T-helper 2 cell treated with Interferon-gamma antibody and Interleukin-4, amounts not matched to agents 100 ng/mL and 5 ng/mL, for 36 hours (primary cell): ENCODE measurements at regions not wholly inside any gene's neighbourhood (a gene's known extent, or its start where the extent isn't known, plus 50 kb on each side); places are given as distances from the start of the nearest gene placed in this dataset.

Source experiments
- intact Hi-C: fragments of 100-400 bp; cut with micrococcal nuclease; formaldehyde crosslinking; loops from one replicate; pipeline ENCODE4 v1.15.1; 2023

DNA sequence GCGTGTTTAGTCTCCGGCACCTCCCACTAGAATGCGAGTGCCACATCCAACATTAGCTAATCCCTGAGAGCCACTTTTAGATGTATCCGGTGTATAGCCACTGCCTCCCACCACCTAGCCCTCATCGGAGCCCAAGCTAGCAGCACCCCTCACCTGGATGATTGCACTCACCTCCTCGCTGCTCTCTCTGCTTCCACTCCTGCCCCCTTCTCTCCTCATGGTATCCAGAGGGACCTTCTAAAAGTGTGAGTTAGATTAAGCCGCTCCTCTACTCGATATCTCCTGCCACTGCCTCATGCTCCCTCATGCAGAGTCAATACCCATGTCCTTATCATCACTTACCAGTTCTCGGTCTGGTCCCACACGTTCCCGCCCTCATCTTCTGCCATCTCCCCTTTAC, 125.3 kb downstream of the RAB11FIP2 start:
- intact Hi-C loops, result no loop called here

- intact Hi-C loops, result no loop called here
These were observed 121.9 kb downstream of the RAB11FIP2 start for GRCh38 chr10:117924820-117925219.

DNA sequence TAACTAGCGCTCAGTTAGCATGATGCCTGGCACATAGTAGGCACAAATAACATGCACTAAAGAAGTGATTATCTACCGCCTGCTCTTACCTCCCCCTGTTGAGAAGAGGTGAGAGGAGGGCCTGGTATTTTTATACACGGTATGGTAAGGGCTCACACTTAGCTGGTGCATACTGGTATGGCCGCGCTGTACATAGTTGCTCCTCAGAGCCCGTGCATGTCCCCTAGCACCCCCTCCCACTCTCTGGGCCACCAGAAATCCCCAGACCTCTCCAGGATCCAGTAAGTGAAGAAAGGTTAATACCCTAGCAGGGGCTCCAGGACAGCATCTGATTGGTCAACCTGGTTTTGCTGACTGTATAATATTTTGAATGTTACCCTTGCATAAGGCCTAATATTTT, 121.4 kb downstream of the RAB11FIP2 start:
- intact Hi-C loops, result no loop called here

- intact Hi-C loops, result no loop called here
These were observed 120.2 kb downstream of the RAB11FIP2 start for GRCh38 chr10:117926491-117926890.

DNA sequence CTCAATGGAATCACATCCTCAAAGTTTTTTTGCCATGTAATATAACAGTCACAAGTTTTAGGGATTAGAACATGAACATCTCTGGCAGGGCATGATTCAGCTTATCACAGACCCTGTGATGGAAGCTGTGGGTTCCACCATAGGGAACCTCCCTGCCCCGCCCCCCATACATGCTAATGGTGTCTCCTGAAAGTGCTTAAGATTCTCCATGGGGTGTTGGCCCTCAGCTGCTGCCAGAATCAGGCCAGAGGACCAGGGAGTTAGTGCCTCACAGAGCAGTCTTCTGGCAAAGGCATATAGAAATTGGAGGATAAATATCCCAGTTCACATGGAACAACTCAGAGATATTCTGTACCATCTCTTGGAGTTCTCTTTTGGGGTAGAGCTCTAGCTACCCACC, 119.4 kb downstream of the RAB11FIP2 start:
- intact Hi-C loops, result no loop called here

DNA sequence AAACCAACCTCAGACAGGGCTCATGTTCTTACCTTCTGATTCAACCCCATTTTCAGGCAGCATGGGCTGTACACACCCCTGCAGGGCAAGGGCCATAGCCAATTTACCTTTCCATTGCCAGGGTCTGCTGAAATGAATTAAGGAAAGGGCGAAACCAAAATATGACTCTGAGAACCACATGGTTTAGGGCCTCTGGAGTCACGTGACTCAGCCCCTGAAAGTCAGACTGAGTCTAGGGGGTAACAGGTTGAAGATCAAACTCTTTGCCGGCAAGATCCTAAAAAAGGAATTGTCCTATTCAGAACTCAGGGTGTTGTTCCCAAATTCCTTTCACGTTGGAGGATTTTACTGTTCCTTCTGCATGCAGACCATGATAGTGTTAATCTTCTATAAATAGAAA, 118.9 kb downstream of the RAB11FIP2 start:
- intact Hi-C loops, result no loop called here

DNA sequence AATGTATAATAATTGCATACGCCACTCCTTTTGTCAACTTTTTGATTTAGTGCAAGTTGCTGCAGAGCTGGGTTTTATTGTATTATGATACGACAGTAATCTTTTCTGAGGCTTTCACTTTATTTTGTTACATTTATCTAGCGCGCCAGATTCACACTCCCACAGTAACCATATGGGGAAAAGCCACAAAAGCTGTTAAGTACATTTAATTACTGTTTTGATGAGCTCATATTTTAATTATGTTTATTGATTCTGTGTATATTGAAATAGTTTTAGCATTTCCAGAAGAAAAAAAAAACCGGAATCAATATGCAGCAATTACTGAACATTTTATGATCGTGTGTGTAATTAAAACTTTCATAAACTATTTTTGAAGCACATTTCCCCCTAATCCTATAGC, 118.5 kb downstream of the RAB11FIP2 start:
- intact Hi-C loops, result no loop called here

DNA sequence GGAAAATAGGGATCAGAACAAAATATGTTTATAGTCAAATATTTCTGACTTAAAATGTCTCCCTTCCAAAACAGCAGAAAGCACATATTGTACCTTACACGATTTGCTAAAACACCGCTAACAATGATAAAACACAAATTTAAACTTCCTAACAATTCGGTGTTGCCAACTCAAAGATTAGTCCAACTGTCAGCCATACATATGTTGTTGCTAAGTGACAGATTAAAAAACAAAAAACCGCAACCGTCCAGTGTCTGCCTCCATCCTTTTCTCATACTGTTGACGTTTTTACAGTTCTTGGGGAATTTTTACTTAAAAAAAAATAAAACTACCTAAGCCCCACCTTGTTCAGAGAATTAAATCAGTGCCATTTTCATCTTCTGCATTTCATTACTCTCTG, 118.0 kb downstream of the RAB11FIP2 start:
- intact Hi-C loops, result no loop called here

- intact Hi-C loops, result no loop called here
These were observed 117.2 kb downstream of the RAB11FIP2 start for GRCh38 chr10:117929327-117930067.

- intact Hi-C loops, result no loop called here
These were observed 115.7 kb downstream of the RAB11FIP2 start for GRCh38 chr10:117931078-117931477.

GRCh38 chr10:117933036-117933435, 113.7 kb downstream of the RAB11FIP2 start:
- intact Hi-C loops, result no loop called here

DNA sequence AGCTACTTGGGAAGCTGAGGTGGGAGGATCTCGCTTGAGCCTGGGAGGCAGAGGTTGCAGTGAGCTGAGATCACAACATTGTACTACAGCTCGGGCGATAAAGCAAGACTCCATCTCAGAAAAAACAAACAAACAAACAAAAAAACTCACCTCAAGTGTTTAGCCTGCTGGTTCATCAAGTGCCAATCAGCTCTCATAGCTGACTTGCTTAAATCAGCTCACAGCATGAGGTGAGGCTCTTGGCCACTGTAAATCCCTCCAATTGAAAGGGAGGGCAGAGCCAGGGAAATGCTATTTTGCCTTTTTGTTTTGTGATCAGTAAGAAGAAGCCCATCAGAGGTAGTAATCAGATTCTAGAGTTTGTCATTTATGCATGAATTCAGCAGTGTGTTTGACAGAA, 112.3 kb downstream of the RAB11FIP2 start:
- intact Hi-C loops, result no loop called here

- intact Hi-C loops, result no loop called here
These were observed 110.6 kb downstream of the RAB11FIP2 start for GRCh38 chr10:117936141-117936540.

- intact Hi-C loops, result no loop called here
These were observed 110.2 kb downstream of the RAB11FIP2 start for GRCh38 chr10:117936566-117936965.

DNA sequence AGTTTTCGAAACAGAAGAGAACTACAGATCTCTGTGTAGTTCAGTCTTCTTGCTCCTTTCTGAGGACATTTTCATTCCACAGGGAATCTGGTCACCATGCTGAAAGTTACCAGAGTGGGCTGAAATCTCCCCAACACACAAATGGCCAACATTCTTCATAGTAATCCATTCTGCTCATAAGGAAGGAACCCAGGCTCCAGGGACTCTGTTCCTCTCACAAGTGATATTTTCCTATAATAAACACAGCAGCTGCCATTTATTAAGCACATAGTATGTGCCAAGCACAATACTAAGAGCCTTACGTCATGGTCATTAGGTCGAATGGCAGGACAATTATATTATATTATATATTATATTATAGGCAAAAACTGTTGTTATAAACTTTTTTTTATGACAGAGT, 109.8 kb downstream of the RAB11FIP2 start:
- intact Hi-C loops, result no loop called here

GRCh38 chr10:117938104-117938503, 108.6 kb downstream of the RAB11FIP2 start:
- intact Hi-C loops, result no loop called here

DNA sequence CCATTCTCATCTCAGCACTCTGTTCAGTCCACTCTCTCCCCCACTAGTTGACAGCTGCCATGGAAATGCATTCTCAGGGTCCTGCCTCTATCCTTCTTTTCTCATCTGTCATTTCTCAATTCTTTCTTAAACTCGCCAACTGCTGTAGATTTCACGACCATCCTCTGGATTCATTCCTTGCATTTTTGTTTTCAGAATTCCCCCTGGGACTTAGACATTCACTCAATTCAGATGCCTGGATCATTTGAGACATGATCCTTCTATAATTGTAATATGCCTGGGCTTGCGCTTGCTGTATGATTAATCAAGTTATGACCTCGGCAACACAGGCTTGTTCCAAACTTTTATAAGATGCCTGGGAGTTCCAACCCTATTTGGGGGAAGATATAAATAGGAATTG, 104.5 kb downstream of the RAB11FIP2 start:
- intact Hi-C loops, result no loop called here

GRCh38 chr10:117944676-117945447, 101.9 kb downstream of the RAB11FIP2 start:
- intact Hi-C loops, result no loop called here

DNA sequence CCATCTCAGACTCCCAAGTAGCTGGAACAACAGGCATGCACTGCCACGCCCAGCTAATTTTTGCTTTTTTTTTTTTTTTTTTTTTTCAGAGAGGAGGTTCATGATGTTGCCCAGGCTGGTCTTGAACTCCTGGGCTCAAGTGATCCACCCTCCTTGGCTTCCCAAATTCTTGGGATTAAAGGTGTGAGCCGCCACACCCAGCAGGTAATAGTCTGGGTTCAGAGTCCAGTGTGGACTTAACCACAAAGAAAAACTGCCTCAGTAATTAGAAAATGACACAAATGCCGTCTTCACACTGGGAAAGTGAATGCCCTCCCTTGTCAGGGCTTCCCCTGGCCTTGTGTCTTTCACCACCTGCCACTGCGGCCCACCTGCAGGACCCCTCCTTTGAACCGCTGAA, 101.1 kb downstream of the RAB11FIP2 start:
- intact Hi-C loops, result no loop called here

GRCh38 chr10:117946525-117947070, 100.1 kb downstream of the RAB11FIP2 start:
- intact Hi-C loops, result no loop called here

DNA sequence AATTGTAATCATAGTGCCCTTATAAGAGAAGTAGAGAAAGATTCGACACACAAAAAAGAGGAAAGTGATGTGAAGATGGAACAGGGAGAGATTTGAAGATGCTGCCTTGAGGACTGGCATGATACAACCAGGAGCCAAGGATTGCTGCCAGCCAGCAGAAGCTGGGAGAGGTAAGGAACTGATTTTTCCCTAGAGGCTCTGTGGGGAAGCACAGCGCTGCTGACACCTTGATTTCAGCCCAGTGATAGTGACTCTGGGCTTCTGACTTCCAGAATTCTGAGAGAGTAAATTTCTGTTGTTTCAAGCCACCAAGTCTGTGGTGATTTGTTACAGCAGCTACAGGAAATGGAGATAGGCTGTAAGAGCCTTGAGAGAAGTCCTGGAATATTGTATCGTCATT, 98.2 kb downstream of the RAB11FIP2 start:
- intact Hi-C loops, result no loop called here

GRCh38 chr10:117950408-117950807, 96.3 kb downstream of the RAB11FIP2 start:
- intact Hi-C loops, result no loop called here
